H1 (cell line): ENCODE measurements at regions not wholly inside any gene's neighbourhood (a gene's known extent, or its start where the extent isn't known, plus 50 kb on each side); places are given as distances from the start of the nearest gene placed in this dataset.

Experiments used
- CBX5 ChIP-seq: fragments of 300-800, 300-1000 bp; sonication (generic); IDR thresholded peaks from 2 replicates; pipeline ENCODE4 v1.7.1; 2016; ENCODE audit warnings: antibody characterized with exemption, low read length, low read depth
- CHD2 ChIP-seq: IDR thresholded peaks from 2 replicates; pipeline ENCODE4 v1.6.1; 2012; ENCODE audit warnings: low read length, improper control_type of control experiment
- FOSL1 ChIP-seq: IDR thresholded peaks from 2 replicates; pipeline ENCODE4 v1.6.1; 2011; ENCODE audit warnings: mild to moderate bottlenecking, low read depth, low read length, moderate library complexity; ENCODE audit not compliant: insufficient read depth
- GABPA ChIP-seq: IDR thresholded peaks from 2 replicates; pipeline ENCODE4 v1.6.1; 2011; ENCODE audit warnings: mild to moderate bottlenecking, low read length, moderate library complexity, borderline replicate concordance; ENCODE audit not compliant: insufficient read depth
- MAFK ChIP-seq: IDR thresholded peaks from 2 replicates; pipeline ENCODE4 v1.6.1; 2012; ENCODE audit warnings: low read depth, mild to moderate bottlenecking, improper control_type of control experiment, low read length
- POU5F1 ChIP-seq: IDR thresholded peaks from 2 replicates; pipeline ENCODE4 v1.6.1; 2011; ENCODE audit warnings: low read depth, mild to moderate bottlenecking, low read length, moderate library complexity
- SUZ12 ChIP-seq: fragments of 200-600 bp; sonication (generic); IDR thresholded peaks from 2 replicates; pipeline ENCODE4 v1.6.1; 2012; ENCODE audit warnings: mild to moderate bottlenecking, inconsistent platforms, low read length, moderate library complexity, mixed read lengths
- YY1 ChIP-seq: IDR thresholded peaks from 2 replicates; pipeline ENCODE4 v1.6.1; 2011; ENCODE audit warnings: low read depth, mild to moderate bottlenecking, low read length

DNA sequence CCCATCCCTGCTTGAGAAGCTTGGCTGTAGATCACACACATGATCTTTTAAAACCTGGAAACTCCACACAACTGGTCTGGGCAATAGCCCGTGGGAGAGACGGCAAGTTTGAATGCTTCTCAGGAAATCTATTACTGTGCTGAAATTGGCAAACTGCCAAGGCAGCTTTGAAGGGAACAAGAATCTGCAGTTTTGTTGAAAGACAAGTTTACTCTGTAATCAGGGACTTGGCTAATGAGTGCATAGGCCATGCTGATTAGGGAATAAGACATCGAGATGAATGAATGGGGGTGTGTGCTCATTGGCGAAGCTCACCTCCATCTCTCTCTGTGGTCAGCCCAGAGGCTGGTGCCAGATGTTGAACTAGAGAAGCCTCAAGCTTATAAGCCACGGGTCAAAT is 218.8 kb downstream of the HIPK3 start (continued):
- TF ChIP-seq FOSL1 (no peak), CHD2 (no peak), SUZ12 (no peak), CBX5 (no peak), YY1 (no peak), GABPA (no peak), MAFK (no peak), POU5F1 (no peak)
